H9 (cell line): ENCODE measurements at regions not wholly inside any gene's neighbourhood (a gene's known extent, or its start where the extent isn't known, plus 50 kb on each side); places are given as distances from the start of the nearest gene placed in this dataset.

Experiments used
- DNase-seq: peaks from one replicate; pipeline ENCODE4 v3.0.0-alpha.2; 2017
- H2AFZ ChIP-seq: one replicate; pipeline ENCODE4 v1.6.1; 2013; ENCODE audit warnings: mild to moderate bottlenecking, low read length, control low read depth, moderate library complexity
- H2AK5ac ChIP-seq: 2 replicates; pipeline ENCODE4 v1.6.1; 2013; ENCODE audit warnings: low read length, control low read depth, mixed read lengths; ENCODE audit not compliant: insufficient read length
- H2BK120ac ChIP-seq: one replicate; pipeline ENCODE4 v1.6.1; 2013; ENCODE audit warnings: low read depth, mild to moderate bottlenecking, low read length, control low read depth, inconsistent platforms; ENCODE audit not compliant: poor library complexity, severe bottlenecking
- H2BK12ac ChIP-seq: 2 replicates; pipeline ENCODE4 v1.6.1; 2013; ENCODE audit warnings: low read length, control low read depth, mixed read lengths, low read depth; ENCODE audit not compliant: insufficient read length
- H2BK15ac ChIP-seq: 2 replicates; pipeline ENCODE4 v1.6.1; 2013; ENCODE audit warnings: low read depth, low read length, control low read depth
- H2BK20ac ChIP-seq: one replicate; pipeline ENCODE4 v1.6.1; 2013; ENCODE audit warnings: low read depth, mild to moderate bottlenecking, low read length, control low read depth, inconsistent platforms; ENCODE audit not compliant: poor library complexity, severe bottlenecking
- H2BK5ac ChIP-seq: 2 replicates; pipeline ENCODE4 v1.6.1; 2013; ENCODE audit warnings: low read length, control low read depth, mixed read lengths; ENCODE audit not compliant: insufficient read length
- H3K14ac ChIP-seq: 2 replicates; pipeline ENCODE4 v1.6.1; 2013; ENCODE audit warnings: low read length, control low read depth; ENCODE audit not compliant: insufficient read depth
- H3K18ac ChIP-seq: 2 replicates; pipeline ENCODE4 v1.6.1; 2013; ENCODE audit warnings: low read depth, mild to moderate bottlenecking, mixed read lengths, low read length, control low read depth; ENCODE audit not compliant: insufficient read length
- H3K23ac ChIP-seq: 2 replicates; pipeline ENCODE4 v1.6.1; 2013; ENCODE audit warnings: low read length, control low read depth, mixed read lengths, low read depth; ENCODE audit not compliant: insufficient read length
- H3K23me2 ChIP-seq: 2 replicates; pipeline ENCODE4 v1.6.1; 2013; ENCODE audit warnings: low read depth, mild to moderate bottlenecking, mixed read lengths, low read length, control low read depth; ENCODE audit not compliant: insufficient read length, poor library complexity, severe bottlenecking
- H3K27ac ChIP-seq: 2 replicates; pipeline ENCODE4 v1.5.1; 2013; ENCODE audit warnings: low read length, control low read depth, mixed read lengths, low read depth; ENCODE audit not compliant: insufficient read length
- H3K27me3 ChIP-seq: 2 replicates; pipeline ENCODE4 v1.6.1; 2013; ENCODE audit warnings: low read length, control low read depth, inconsistent platforms; ENCODE audit not compliant: insufficient read depth
- H3K4ac ChIP-seq: 2 replicates; pipeline ENCODE4 v1.6.1; 2013; ENCODE audit warnings: low read depth, mild to moderate bottlenecking, control low read depth, inconsistent platforms, low read length, moderate library complexity
- H3K4me1 ChIP-seq: 2 replicates; pipeline ENCODE4 v1.6.1; 2013; ENCODE audit warnings: low read length, control low read depth, inconsistent platforms; ENCODE audit not compliant: insufficient read depth
- H3K4me2 ChIP-seq: 2 replicates; pipeline ENCODE4 v1.6.1; 2013; ENCODE audit warnings: low read length, control low read depth, mixed read lengths; ENCODE audit not compliant: insufficient read length, insufficient read depth
- H3K56ac ChIP-seq: 2 replicates; pipeline ENCODE4 v1.6.1; 2013; ENCODE audit warnings: low read depth, mild to moderate bottlenecking, mixed read lengths, low read length, control low read depth; ENCODE audit not compliant: insufficient read length
- H3K79me1 ChIP-seq: 2 replicates; pipeline ENCODE4 v1.6.1; 2013; ENCODE audit warnings: low read depth, mild to moderate bottlenecking, moderate library complexity, low read length, control low read depth, inconsistent platforms; ENCODE audit not compliant: insufficient read depth, poor library complexity, severe bottlenecking
- H3K79me2 ChIP-seq: 2 replicates; pipeline ENCODE4 v1.6.1; 2013; ENCODE audit warnings: low read length, control low read depth, inconsistent platforms; ENCODE audit not compliant: insufficient read depth
- H3K9ac ChIP-seq: 2 replicates; pipeline ENCODE4 v1.6.1; 2013; ENCODE audit warnings: low read length, control low read depth, mixed read lengths; ENCODE audit not compliant: insufficient read length; ENCODE audit errors: extremely low read depth
- H3K9me3 ChIP-seq: one replicate; pipeline ENCODE4 v1.6.1; 2013; ENCODE audit warnings: low read depth, low read length, inconsistent platforms; ENCODE audit not compliant: control insufficient read depth
- H3T11ph ChIP-seq: one replicate; pipeline ENCODE4 v1.6.1; 2013; ENCODE audit warnings: mild to moderate bottlenecking, low read length, control low read depth, inconsistent platforms
- H4K20me1 ChIP-seq: one replicate; pipeline ENCODE4 v1.6.1; 2013; ENCODE audit not compliant: control insufficient read depth, insufficient read length, insufficient read depth
- H4K5ac ChIP-seq: 2 replicates; pipeline ENCODE4 v1.6.1; 2013; ENCODE audit warnings: low read depth, mild to moderate bottlenecking, mixed read lengths, low read length, control low read depth; ENCODE audit not compliant: insufficient read length
- H4K8ac ChIP-seq: replicated peaks from 2 replicates; pipeline ENCODE4 v1.6.1; 2013; ENCODE audit warnings: low read length, control low read depth, mixed read lengths, low read depth; ENCODE audit not compliant: insufficient read length
- H4K91ac ChIP-seq: 2 replicates; pipeline ENCODE4 v1.6.1; 2013; ENCODE audit warnings: low read depth, mild to moderate bottlenecking, moderate library complexity, mixed read lengths, low read length, control low read depth; ENCODE audit not compliant: insufficient read length
- H3K27ac Mint-ChIP-seq, 3 experiments: 2 replicates in 2 of 3; 3 replicates in 1 of 3; pipeline ENCODE4 v1.8.0; 2020 to 2021; ENCODE audit warnings: mixed read lengths in 3 of 3, mild to moderate bottlenecking in 1 of 3, moderate library complexity in 1 of 3
- H3K27me3 Mint-ChIP-seq: 2 replicates; pipeline ENCODE4 v1.8.0; 2021; ENCODE audit warnings: low read depth, mild to moderate bottlenecking, moderate library complexity, mixed read lengths
- H3K36me3 Mint-ChIP-seq, 3 experiments: 2 replicates in 2 of 3; 3 replicates in 1 of 3; pipeline ENCODE4 v1.8.0; 2020 to 2021; ENCODE audit warnings: low read depth in 3 of 3, mixed read lengths in 3 of 3; ENCODE audit not compliant: insufficient read depth in 1 of 3
- H3K4me1 Mint-ChIP-seq, 2 experiments: 2 replicates each; pipeline ENCODE4 v1.8.0; 2020; ENCODE audit warnings: mixed read lengths in 2 of 2
- H3K4me3 Mint-ChIP-seq, 2 experiments: 2 replicates in 1 of 2; 3 replicates in 1 of 2; pipeline ENCODE4 v1.8.0; 2020 to 2021; ENCODE audit warnings: mild to moderate bottlenecking in 2 of 2, mixed read lengths in 2 of 2, moderate library complexity in 1 of 2
- H3K9me3 Mint-ChIP-seq, 2 experiments: 2 replicates in 1 of 2; 3 replicates in 1 of 2; pipeline ENCODE4 v1.8.0; 2020; ENCODE audit warnings: mild to moderate bottlenecking in 2 of 2, mixed read lengths in 2 of 2, moderate library complexity in 1 of 2
- WGBS: extraction: QIAGEN DNeasy Blood & Tissue Kit; methylation state at CpG from one replicate; pipeline ENCODE4 v1.1.7; 2013; ENCODE audit warnings: missing lambda C conversion rate, low lambda C conversion rate, mixed read lengths; ENCODE audit not compliant: insufficient read length; ENCODE audit errors: extremely low coverage; 5-methylcytosine and 5-hydroxymethylcytosine counted together
- TF ChIP-seq, protein P1 (sequence below): fragments of 200-600 bp; sonication (generic); conservative IDR thresholded peaks from 3 replicates; pipeline ENCODE4 v1.8.0; 2021; ENCODE audit warnings: antibody characterized with exemption, mild to moderate bottlenecking

DNA sequence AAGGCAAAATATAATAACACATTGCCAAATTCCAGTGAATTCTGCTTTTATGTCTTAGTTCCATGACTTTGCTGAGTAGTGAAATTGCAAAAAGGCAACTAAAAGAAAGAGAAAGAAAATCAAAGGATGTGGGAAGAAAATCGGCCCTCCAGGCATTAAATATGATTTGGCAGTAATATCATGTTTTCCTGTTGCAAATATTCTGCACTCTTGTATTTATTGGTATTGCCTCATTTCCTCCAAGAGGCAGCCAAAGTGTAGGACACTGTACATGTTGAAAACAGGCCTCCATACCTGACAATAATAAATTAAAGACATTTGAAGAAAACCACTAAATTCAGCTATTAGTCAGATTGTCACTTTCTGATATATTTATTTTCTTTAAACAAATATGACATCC, 460.0 kb upstream of the NOX3 start:
- H3K4me2 ChIP-seq: no peak overlapping the region
- H2AFZ ChIP-seq: no peak overlapping the region
- no peaks in the 10 kb centered on the region for H3K27me3 ChIP-seq
- no peak overlapping the region for H4K5ac ChIP-seq
- WGBS: no CpG with 5 or more reads among the region's 1 CpG
- no peak overlapping the region for H3K27ac Mint-ChIP-seq
- no peaks in the 10 kb centered on the region for H3K4me1 ChIP-seq
- no peak overlapping the region for H2BK120ac ChIP-seq
- no peak overlapping the region for H3K23ac ChIP-seq
- no peak overlapping the region for H2BK12ac ChIP-seq
- DNase-seq: no peak
- no peak overlapping the region for H3K18ac ChIP-seq
- no peak overlapping the region for H3K14ac ChIP-seq
- no peak overlapping the region for H2BK20ac ChIP-seq
- H4K91ac ChIP-seq: no peak overlapping the region
- H3K4ac ChIP-seq: no peak overlapping the region
- no peak overlapping the region for H4K8ac ChIP-seq
- no peaks in the 10 kb centered on the region for H3K79me1 ChIP-seq
- no peaks in the 10 kb centered on the region for H3K9me3 Mint-ChIP-seq
- H3K36me3 Mint-ChIP-seq: no peaks in the 10 kb centered on the region
- no peak overlapping the region for H2AK5ac ChIP-seq
- H3K23me2 ChIP-seq: no peaks in the 10 kb centered on the region
- H3K79me2 ChIP-seq: no peaks in the 10 kb centered on the region
- H3K4me1 Mint-ChIP-seq: no peaks in the 10 kb centered on the region
- H3K56ac ChIP-seq: no peak overlapping the region
- no peak overlapping the region for H3T11ph ChIP-seq
- H2BK15ac ChIP-seq: no peak overlapping the region
- TF ChIP-seq, protein P1, sequence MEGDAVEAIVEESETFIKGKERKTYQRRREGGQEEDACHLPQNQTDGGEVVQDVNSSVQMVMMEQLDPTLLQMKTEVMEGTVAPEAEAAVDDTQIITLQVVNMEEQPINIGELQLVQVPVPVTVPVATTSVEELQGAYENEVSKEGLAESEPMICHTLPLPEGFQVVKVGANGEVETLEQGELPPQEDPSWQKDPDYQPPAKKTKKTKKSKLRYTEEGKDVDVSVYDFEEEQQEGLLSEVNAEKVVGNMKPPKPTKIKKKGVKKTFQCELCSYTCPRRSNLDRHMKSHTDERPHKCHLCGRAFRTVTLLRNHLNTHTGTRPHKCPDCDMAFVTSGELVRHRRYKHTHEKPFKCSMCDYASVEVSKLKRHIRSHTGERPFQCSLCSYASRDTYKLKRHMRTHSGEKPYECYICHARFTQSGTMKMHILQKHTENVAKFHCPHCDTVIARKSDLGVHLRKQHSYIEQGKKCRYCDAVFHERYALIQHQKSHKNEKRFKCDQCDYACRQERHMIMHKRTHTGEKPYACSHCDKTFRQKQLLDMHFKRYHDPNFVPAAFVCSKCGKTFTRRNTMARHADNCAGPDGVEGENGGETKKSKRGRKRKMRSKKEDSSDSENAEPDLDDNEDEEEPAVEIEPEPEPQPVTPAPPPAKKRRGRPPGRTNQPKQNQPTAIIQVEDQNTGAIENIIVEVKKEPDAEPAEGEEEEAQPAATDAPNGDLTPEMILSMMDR: no peak
- H2BK5ac ChIP-seq: no peak overlapping the region
- H4K20me1 ChIP-seq: no peaks in the 10 kb centered on the region
- H3K27ac ChIP-seq: no peak overlapping the region
- no peak overlapping the region for H3K9ac ChIP-seq
- H3K9me3 ChIP-seq: no peaks in the 10 kb centered on the region
- no peaks in the 10 kb centered on the region for H3K27me3 Mint-ChIP-seq
- no peak overlapping the region for H3K4me3 Mint-ChIP-seq
